Mesodermal cell (in vitro differentiated cells): ENCODE measurements at regions not wholly inside any gene's neighbourhood (a gene's known extent, or its start where the extent isn't known, plus 50 kb on each side); places are given as distances from the start of the nearest gene placed in this dataset.

Source experiments
- H3K27ac ChIP-seq: 2 replicates; pipeline ENCODE4 v1.7.0; 2013; ENCODE audit warnings: mild to moderate bottlenecking, low read depth, low read length, moderate library complexity; ENCODE audit not compliant: severe bottlenecking
- H3K36me3 ChIP-seq: 2 replicates; pipeline ENCODE4 v1.7.1; 2013; ENCODE audit warnings: mild to moderate bottlenecking, low read length, moderate library complexity; ENCODE audit not compliant: control insufficient read depth, insufficient read depth
- H3K4me1 ChIP-seq: one replicate; pipeline ENCODE4 v1.7.1; 2013; ENCODE audit warnings: mild to moderate bottlenecking, low read length; ENCODE audit not compliant: insufficient read depth, control insufficient read depth, poor library complexity, severe bottlenecking
- H3K4me3 ChIP-seq: 2 replicates; pipeline ENCODE4 v1.7.0; 2013; ENCODE audit warnings: low read length, control low read depth, mild to moderate bottlenecking; ENCODE audit not compliant: insufficient read depth, poor library complexity, severe bottlenecking; ENCODE audit errors: extremely low read depth
- H3K9me3 ChIP-seq: 2 replicates; pipeline ENCODE4 v1.7.1; 2013; ENCODE audit warnings: mild to moderate bottlenecking, low read length, moderate library complexity; ENCODE audit not compliant: control insufficient read depth
- WGBS, 2 experiments: methylation state at CpG; one replicate each; pipeline ENCODE4 v1.1.5; 2013; ENCODE audit warnings: missing lambda C conversion rate in 2 of 2; ENCODE audit not compliant: insufficient coverage in 2 of 2; 5-methylcytosine and 5-hydroxymethylcytosine counted together

- 88 to 98% methylated on average over 4 to 6 of the region's 7 CpGs for WGBS, 2 experiments
- Histone ChIP-seq H3K4me1 (no peaks in the 10 kb centered on the region), H3K4me3 (no peak overlapping the region), H3K27ac (no peak overlapping the region), H3K9me3 (no peaks in the 10 kb centered on the region), H3K36me3 (no peaks in the 10 kb centered on the region)
These were observed 76.0 kb upstream of the SLC25A26 start for GRCh38 chr3:66144568-66145407.

- Histone ChIP-seq H3K27ac (no peak overlapping the region), H3K9me3 (no peaks in the 10 kb centered on the region), H3K4me3 (no peak overlapping the region), H3K36me3 (no peaks in the 10 kb centered on the region), H3K4me1 (no peaks in the 10 kb centered on the region)
- no CpG with 5 or more reads among the region's 1 CpG for WGBS, 2 experiments
These were observed 78.7 kb upstream of the SLC25A26 start for GRCh38 chr3:66142079-66142478.

DNA sequence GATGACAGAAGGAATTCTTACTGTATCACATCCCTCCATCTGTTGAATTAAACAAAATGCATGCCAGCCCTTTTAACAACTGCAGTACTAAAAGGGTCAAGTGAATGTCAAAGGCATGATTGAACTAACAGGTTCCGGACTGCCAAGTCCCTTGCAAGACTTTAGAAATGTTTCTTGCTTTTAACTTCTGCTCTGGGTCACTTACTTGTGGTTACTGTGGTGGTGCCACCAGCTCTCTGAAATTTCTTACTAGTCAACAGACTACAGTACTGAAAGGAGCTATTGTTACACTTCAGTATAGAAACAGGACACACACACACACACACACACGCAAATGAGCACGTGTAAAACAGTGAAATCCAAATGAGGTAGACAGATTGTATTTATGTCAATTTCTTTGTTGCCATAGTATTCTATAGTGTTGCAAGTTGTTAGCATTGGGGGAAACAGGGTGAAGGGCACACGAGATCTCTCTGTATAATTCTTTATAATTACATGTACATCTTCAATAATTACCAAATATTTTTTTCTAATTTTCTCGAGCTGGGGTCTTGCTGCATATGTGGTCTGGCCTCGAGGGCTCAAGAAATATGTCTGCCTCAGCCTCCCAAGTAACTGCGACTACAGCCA lies 79.9 kb upstream of the SLC25A26 start:
- no peaks in the 10 kb centered on the region for H3K36me3 ChIP-seq
- no peak overlapping the region for H3K27ac ChIP-seq
- no peak overlapping the region for H3K4me3 ChIP-seq
- WGBS, 2 experiments: 76 to 92% methylated on average over 2 to 3 of the region's 7 CpGs
- H3K9me3 ChIP-seq: no peaks in the 10 kb centered on the region
- H3K4me1 ChIP-seq: no peaks in the 10 kb centered on the region

DNA sequence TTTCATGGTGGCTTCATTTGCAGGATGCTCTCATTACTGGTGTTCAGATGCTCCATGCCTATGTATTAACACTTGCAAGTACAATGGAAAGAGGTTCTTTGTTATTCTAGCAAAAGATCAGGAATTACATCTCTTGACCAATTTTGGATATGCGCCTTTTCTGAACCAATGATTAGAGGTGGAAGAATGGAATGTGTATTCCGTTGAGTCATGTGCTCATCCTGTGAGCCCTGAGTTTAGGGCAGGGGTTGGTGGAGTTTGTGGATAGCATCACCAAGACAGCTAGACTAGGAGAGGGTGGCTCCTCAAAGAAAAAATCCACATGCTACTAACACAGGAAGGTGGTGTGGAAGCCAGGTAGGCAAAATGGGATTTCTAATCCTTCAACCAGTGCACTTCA lies 80.7 kb upstream of the SLC25A26 start:
- Histone ChIP-seq H3K27ac (no peak overlapping the region), H3K36me3 (no peaks in the 10 kb centered on the region), H3K4me1 (no peaks in the 10 kb centered on the region), H3K4me3 (no peak overlapping the region), H3K9me3 (no peaks in the 10 kb centered on the region)
- WGBS, 2 experiments: 56 to 83% methylated on average over 2 of the region's 2 CpGs

GRCh38 chr3:66139415-66139814 lies 81.4 kb upstream of the SLC25A26 start:
- Histone ChIP-seq H3K4me3 (no peak overlapping the region), H3K27ac (no peak overlapping the region), H3K9me3 (no peaks in the 10 kb centered on the region), H3K4me1 (no peaks in the 10 kb centered on the region), H3K36me3 (no peaks in the 10 kb centered on the region)
- no CpG with 5 or more reads among the region's 5 CpGs for WGBS, 2 experiments

DNA sequence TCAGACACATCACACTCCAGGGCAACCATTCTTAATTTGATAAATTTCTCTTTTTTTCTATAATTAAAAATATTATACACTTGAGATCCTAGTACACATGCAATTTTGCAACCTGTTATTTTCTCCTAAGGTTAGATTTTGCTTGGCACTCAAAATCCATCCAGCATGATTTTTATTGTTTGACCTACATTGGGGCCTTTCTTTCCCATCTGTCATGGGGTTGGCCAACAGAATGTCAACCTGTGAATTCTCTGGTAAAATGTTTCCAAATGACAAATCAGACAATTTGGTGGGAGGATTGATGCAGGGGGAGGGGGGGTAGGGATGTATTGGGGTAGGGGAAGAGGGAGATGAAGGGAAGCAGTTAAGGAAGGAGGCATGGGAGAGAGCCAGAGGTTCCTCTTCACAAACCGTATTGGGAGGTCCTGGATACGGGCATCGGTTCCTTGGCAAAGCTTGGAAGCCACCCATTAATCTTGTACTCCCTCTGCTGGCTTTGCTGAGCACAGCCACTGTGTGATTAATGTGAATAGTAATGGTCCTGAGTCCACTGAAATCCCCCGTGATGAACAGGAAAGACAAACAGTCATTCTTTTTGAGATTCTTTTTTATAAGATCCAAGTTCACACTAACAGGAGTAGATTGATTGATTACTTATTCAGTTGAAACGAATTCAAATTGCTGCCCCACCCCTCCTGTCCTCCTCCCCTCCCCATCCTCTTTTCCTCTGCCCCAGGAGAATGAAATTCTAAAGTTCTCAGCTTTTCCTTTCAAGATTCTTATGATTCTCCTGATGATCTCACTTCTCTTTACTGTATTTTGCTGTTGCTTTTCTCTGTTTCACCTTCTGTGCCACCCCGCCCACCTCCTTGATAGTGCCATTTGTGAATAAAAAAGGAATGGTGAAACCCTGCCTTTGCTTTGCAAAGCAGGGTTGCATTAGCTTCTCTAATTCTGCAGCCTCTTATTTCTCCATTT lies 82.2 kb upstream of the SLC25A26 start:
- Histone ChIP-seq H3K4me1 (peaks cover 2% of the 10 kb centered on the region), H3K4me3 (no peak overlapping the region), H3K9me3 (no peaks in the 10 kb centered on the region), H3K36me3 (no peaks in the 10 kb centered on the region), H3K27ac (no peak overlapping the region)
- WGBS, 2 experiments: 10% methylated on average over 2 of the region's 6 CpGs; no CpG with 5 or more reads in 1 of the 2 experiments

DNA sequence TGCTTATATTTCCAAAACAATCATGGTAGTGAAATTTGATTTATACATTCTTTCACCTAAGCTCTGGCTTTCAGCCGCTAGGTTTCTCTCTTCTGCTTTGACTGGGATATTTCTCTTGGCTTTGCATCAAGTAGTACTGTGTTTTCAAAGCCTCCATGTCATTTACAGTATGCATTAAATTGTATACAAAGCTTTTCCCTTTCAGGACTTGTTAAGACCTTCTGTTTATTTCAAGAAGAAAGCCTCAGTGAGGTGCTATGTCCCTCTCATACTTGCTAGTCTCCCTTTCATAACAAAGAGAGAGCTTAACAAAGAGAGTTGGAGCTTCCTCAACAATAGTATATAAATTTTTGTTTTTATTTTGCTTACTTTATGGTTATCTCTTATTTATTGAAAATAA lies 84.2 kb upstream of the SLC25A26 start:
- Histone ChIP-seq H3K4me1 (peaks cover 11% of the 10 kb centered on the region), H3K36me3 (no peaks in the 10 kb centered on the region), H3K27ac (no peak overlapping the region), H3K4me3 (no peak overlapping the region), H3K9me3 (no peaks in the 10 kb centered on the region)
- WGBS, 2 experiments: 83% methylated on average over 1 of the region's 1 CpG; no CpG with 5 or more reads in 1 of the 2 experiments

- Histone ChIP-seq H3K27ac (no peak overlapping the region), H3K9me3 (no peaks in the 10 kb centered on the region), H3K4me1 (peaks cover 11% of the 10 kb centered on the region), H3K4me3 (no peak overlapping the region), H3K36me3 (no peaks in the 10 kb centered on the region)
- WGBS, 2 experiments: 93 to 97% methylated on average over 3 of the region's 8 CpGs
These were observed 86.9 kb upstream of the SLC25A26 start for GRCh38 chr3:66133853-66134445.

- Histone ChIP-seq H3K27ac (no peak overlapping the region), H3K4me1 (peaks cover 11% of the 10 kb centered on the region), H3K36me3 (no peaks in the 10 kb centered on the region), H3K4me3 (no peak overlapping the region), H3K9me3 (no peaks in the 10 kb centered on the region)
- WGBS, 2 experiments: 90 to 100% methylated on average over 4 to 5 of the region's 6 CpGs
These were observed 87.6 kb upstream of the SLC25A26 start for GRCh38 chr3:66133050-66133757.

GRCh38 chr3:66128623-66129022 lies 89.9 kb upstream of the MAGI1 start:
- Histone ChIP-seq H3K27ac (no peak overlapping the region), H3K4me1 (peaks cover 9% of the 10 kb centered on the region), H3K9me3 (no peaks in the 10 kb centered on the region), H3K36me3 (no peaks in the 10 kb centered on the region), H3K4me3 (no peak overlapping the region)
- WGBS, 2 experiments: no CpG with 5 or more reads among the region's 1 CpG
